Activated gamma-delta T cell treated with anti-CD3 and anti-CD28 coated beads, Interleukin-2, amount 50 U/mL, for 16 hours (primary cell): ENCODE measurements at regions not wholly inside any gene's neighbourhood (a gene's known extent, or its start where the extent isn't known, plus 50 kb on each side); places are given as distances from the start of the nearest gene placed in this dataset.

Experiments used
- DNase-seq: peaks from one replicate; pipeline ENCODE4 v3.0.0-alpha.2; 2020; ENCODE audit warnings: low read depth

GRCh38 chr3:124602980-124603627 is 127.1 kb upstream of the UMPS start:
- no peak for DNase-seq

GRCh38 chr3:124605781-124606579 is 124.3 kb upstream of the UMPS start:
- no peak for DNase-seq

GRCh38 chr3:124607163-124607562 is 123.1 kb upstream of the UMPS start:
- no peak for DNase-seq

- DNase-seq: no peak
These were observed 120.8 kb upstream of the UMPS start for GRCh38 chr3:124609402-124609801.

- DNase-seq: no peak
These were observed 120.1 kb upstream of the UMPS start for GRCh38 chr3:124610130-124610529.

- DNase-seq: no peak
These were observed 118.7 kb upstream of the UMPS start for GRCh38 chr3:124611520-124611919.

GRCh38 chr3:124615896-124616543 is 114.2 kb upstream of the UMPS start:
- no peak for DNase-seq

GRCh38 chr3:124617177-124617576 is 113.1 kb upstream of the UMPS start:
- no peak for DNase-seq

- DNase-seq: no peak
These were observed 110.2 kb upstream of the UMPS start for GRCh38 chr3:124619887-124620599.

- no peak for DNase-seq
These were observed 109.6 kb upstream of the UMPS start for GRCh38 chr3:124620600-124621063.

GRCh38 chr3:124621498-124621897 is 108.8 kb upstream of the UMPS start:
- no peak for DNase-seq

- DNase-seq: no peak
These were observed 105.2 kb upstream of the UMPS start for GRCh38 chr3:124625074-124625473.

- DNase-seq: no peak
These were observed 102.7 kb upstream of the UMPS start for GRCh38 chr3:124627501-124627908.

GRCh38 chr3:124628863-124629262 is 101.4 kb upstream of the UMPS start:
- no peak for DNase-seq

GRCh38 chr3:124629497-124629896 is 100.8 kb upstream of the UMPS start:
- no peak for DNase-seq

- no peak for DNase-seq
These were observed 99.3 kb upstream of the UMPS start for GRCh38 chr3:124630960-124631359.

GRCh38 chr3:124631727-124632126 is 98.5 kb upstream of the UMPS start:
- DNase-seq: no peak

- no peak for DNase-seq
These were observed 97.6 kb upstream of the UMPS start for GRCh38 chr3:124632566-124633140.

- DNase-seq: no peak
These were observed 96.7 kb upstream of the UMPS start for GRCh38 chr3:124633524-124633923.

GRCh38 chr3:124634210-124635168 is 95.8 kb upstream of the UMPS start:
- no peak for DNase-seq

- no peak for DNase-seq
These were observed 95.1 kb upstream of the UMPS start for GRCh38 chr3:124635169-124635539.
